HG02870 (cell line): ENCODE measurements at regions not wholly inside any gene's neighbourhood (a gene's known extent, or its start where the extent isn't known, plus 50 kb on each side); places are given as distances from the start of the nearest gene placed in this dataset.

Experiments
- ATAC-seq: cut with Tn5 transposase; IDR thresholded peaks from one replicate; pipeline ENCODE4 v1.9.1; 2021; ENCODE audit warnings: mild to moderate bottlenecking, moderate library complexity; ENCODE audit not compliant: unreplicated experiment

DNA sequence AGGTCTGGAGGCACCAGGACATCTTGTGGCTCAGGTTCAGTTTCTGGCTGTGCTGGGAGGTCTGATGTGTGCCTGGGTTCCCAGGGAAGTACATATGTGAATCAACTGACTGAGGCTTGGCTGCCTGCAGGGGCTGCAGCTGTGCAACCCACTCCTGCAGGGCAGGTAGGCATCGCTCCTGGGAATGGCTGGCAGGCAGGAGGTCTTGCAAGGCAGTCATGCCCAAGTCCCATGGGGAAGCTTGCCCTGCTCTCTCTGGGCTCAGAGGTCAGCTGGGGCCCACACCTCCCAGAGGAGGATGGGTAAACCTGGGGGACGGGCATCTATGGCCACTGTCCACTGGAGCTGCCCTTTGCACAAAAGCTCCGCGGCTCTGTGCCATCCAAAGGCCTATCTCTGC is 1141.8 kb downstream of the SLITRK1 start:
- ATAC-seq = no peak

DNA sequence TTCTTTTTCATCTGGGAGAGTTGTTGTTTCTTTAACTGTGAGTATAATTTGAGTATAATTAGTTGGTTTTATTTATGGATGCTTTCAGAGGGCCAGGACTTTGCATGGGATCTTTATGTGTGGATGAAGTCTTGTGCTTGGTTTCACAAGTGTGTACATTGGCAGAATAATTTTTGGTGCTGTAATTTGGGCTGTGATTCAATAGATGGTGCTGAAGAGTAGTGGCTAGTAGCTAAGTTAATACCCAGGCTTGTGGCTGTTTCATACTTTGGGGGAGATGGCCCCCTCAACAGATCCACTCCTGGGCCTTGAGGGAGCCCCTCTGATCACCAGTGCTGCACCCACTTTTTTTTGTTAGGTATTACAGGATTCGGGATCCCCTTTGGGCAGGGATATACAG is 1142.4 kb downstream of the SLITRK1 start:
- no peak for ATAC-seq

DNA sequence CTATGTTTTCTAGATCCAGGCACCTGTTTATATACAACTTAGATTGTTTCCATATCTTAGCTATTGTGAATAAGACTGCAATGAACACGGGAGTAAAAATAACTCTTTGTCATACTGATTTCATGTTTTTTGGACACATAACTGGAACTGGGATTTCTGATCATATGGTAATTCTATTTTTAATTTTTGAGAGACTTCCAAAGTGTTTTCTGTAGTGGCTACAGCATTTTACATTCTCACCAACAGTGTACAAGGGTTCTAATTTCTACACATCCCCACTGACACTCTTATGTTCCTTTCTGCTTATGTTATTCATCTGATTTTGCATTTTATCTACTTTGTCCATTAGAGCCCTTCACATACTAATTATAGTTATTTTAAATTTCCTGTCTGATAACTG is 1152.9 kb downstream of the SLITRK1 start:
- ATAC-seq = no peak

GRCh38 chr13:82720986-82721385 is 1161.3 kb downstream of the SLITRK1 start:
- ATAC-seq = no peak

DNA sequence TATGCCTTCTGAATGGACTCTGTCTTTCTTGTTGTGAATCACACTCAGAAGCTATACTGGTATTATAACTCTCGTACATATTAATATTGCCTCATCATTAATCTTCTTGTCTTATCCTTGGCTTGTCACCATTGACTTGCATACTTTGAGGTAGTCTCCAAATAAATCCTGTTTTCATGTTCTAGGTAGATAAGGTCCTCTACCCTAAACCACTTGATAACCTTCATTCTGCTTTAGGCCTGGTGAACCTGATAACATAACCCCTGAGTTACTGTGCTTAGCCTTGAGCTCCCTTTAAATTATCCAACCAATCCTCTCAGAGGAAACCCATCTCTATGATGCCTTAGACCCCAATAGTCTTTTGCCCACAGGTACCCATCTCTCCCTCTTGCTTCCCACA is 1162.3 kb downstream of the SLITRK1 start:
- no peak for ATAC-seq

DNA sequence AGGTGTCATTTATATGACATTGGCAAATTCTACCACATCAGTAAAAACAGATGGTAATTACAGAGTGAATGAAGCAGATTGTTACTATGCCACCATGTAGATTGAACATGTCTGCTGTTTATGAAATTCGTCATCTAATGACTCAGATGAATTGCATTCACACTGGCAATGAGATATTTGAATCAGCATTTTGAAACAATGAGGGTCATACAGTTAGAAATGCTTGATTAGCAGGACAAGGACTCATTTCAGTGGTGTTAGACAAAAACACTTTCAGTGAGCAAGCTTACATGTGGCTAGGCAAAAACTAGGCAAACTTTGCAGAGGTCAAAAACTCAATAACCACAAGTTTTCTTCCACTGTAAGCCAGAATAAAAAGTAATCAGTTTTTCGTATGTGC is 1165.0 kb downstream of the SLITRK1 start:
- ATAC-seq = no peak

GRCh38 chr13:82713687-82714405 is 1168.4 kb downstream of the SLITRK1 start:
- no peak for ATAC-seq

DNA sequence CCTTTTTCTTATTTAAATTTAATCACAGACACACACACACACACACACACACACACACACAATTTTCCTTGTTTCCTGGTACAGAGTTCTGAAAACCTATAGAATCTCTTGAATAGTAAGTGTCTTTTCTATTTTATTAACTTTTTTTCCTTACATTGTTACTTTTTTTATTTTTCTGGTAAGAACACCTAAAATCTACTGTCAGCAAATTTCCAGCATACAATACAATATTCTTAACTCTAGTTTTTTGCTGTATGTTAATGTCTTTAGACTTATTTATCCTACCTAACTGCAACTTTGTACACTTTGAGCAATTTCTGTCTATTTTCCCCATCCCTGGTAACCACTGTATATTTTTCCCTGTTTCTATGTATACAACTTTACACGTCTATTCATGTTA is 1179.8 kb downstream of the SLITRK1 start:
- no peak for ATAC-seq

DNA sequence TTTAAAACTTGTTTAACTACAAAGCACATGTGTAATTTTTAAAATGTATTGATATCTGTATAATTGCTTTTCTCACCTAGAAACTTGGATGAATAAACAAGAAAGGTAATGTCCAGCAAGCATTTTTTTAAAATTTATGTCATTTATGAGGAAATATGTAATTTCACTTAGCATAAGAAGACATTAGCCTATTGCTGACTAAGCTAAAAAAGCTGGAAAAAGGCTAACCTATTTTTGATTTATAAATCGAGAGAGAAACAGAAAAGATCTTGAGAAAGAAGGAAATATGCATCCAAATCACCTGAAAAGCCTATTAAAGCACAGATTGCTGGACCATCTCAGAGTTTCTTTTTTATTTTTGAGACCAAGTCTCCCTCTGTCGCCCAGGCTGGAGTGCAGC is 1181.3 kb downstream of the SLITRK1 start:
- no peak for ATAC-seq

DNA sequence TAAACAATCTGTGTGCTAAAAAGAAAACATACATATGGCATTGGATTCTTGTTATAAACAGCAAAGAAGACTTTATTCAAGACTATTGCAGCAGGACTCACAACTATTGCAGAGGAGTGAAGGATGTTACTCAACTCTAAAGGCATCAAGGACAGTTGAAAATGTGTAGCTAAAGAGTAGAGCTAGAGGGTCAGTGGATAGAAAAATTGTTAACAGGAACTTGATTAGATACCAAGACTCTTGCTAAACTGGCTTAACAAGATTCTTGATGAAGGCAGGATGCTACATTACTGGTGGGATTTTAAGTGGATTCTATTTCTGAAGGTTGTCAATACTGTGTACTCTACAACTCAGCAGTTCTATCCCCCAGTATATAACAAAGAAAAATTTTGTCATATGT is 1183.3 kb downstream of the SLITRK1 start:
- no peak for ATAC-seq

- no peak for ATAC-seq
These were observed 1183.9 kb downstream of the SLITRK1 start for GRCh38 chr13:82698383-82698782.

- ATAC-seq = no peak
These were observed 1188.7 kb downstream of the SLITRK1 start for GRCh38 chr13:82693607-82694006.

GRCh38 chr13:82688400-82688994 is 1193.8 kb downstream of the SLITRK1 start:
- ATAC-seq = peak; percentile 79

GRCh38 chr13:82687884-82688283 is 1194.4 kb downstream of the SLITRK1 start:
- no peak for ATAC-seq

DNA sequence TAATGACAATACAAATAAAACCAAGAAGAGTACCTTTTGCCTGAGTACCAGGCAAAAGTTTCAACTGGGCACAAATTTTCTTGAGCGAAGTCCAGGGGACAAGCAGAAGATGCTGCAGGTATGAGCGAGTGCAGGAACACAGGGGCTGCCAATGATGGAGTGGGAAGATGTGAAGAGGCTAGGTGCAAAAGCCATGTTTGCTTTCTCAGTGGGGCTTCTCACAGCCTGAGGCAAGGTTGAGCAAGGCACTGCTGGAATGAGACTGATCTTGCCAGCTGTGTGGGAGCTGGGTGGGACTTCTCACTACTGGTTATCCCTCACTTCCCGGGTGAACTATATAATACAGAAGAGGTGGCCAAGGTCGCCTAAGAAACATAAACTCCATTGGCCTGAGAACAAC is 1200.7 kb downstream of the SLITRK1 start:
- ATAC-seq = no peak

DNA sequence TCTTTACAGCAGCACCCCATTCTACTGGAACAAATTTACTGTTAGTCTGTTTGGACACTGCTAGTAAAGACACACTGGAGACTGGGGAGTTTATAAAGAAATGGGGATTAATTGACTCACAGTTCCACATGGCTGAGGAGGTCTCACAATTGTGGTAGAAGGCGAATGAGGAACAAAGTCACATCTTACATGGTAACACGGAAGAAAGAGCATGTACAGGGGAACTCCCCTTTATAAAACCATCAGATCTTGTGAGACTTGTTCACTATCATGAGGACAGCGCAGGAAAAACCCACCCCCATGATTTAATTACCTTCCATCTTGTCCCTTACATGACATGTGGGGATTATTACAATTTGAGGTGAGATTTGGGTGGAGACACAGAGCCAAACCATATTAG is 1204.2 kb downstream of the SLITRK1 start:
- ATAC-seq = no peak

- ATAC-seq = no peak
These were observed 1207.2 kb downstream of the SLITRK1 start for GRCh38 chr13:82675024-82675423.

GRCh38 chr13:82674546-82674945 is 1207.7 kb downstream of the SLITRK1 start:
- no peak for ATAC-seq

DNA sequence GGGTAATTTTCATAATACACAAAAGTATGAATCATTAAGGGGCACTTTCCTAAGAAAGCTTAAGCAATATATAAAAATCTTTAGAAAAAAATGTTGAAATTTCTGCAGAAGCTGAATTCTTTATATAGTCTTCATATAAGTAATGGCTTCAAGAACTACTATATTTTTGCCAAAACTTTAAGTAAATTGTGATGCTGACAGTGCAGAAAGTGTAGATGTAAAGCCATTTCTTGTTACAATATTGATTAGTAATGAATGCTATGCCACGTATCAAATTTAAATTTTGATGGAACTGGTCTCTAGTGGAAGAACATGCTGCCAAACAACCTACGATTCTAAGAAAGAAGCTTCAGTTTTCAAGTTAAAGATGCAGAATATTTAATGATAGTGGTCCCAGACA is 1210.0 kb downstream of the SLITRK1 start:
- ATAC-seq = no peak

DNA sequence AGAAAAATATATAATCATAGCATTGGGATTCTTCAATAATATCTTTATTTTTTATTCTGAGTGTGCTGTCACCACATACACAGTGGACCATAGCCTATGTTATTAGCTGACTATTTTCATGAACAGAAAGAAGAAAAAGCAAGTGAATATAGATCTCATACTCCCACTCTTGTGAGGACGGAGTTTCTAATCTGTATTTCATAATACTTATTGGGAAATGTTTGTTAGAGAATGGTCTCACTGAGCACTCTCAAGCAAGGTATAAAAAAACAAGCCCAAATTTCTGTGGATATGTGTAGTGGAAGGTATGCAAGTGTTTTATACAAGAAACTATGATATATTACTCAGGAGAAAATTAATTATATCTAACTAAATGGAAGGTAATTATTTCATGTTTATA is 1218.1 kb downstream of the SLITRK1 start:
- no peak for ATAC-seq

- ATAC-seq = no peak
These were observed 1221.1 kb downstream of the SLITRK1 start for GRCh38 chr13:82661126-82661525.

GRCh38 chr13:82658811-82659210 is 1223.5 kb downstream of the SLITRK1 start:
- ATAC-seq = no peak

DNA sequence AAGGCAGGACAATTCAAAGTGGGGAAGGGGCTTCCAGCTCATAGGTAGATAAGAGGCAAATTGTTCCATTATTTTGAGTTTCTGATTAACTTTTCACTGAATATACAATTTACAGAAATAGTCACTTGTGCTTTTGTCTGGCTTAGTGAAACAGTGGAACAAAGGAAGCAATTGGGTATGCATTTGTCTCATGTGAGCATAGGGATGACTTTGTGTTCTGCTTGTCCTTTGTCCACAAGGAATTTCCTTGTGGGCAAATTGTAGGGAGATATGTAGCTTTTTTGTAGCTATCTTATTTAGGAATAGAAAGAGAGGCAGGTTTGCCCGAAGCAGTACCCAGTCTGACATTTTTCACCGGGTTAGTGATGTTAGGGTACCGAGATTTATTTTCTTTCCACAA is 1224.8 kb downstream of the SLITRK1 start:
- ATAC-seq = no peak
